PFSK-1 (cell line): ENCODE measurements at regions not wholly inside any gene's neighbourhood (a gene's known extent, or its start where the extent isn't known, plus 50 kb on each side); places are given as distances from the start of the nearest gene placed in this dataset.

Experiments
- FOXP2 ChIP-seq: optimal IDR thresholded peaks from 2 replicates; pipeline ENCODE3; 2011; ENCODE audit warnings: borderline replicate concordance, control low read depth, inconsistent platforms; ENCODE audit not compliant: insufficient read depth; ENCODE audit errors: extremely low read length, extremely low read depth
- POLR2AphosphoS5 ChIP-seq: IDR thresholded peaks from 2 replicates; pipeline ENCODE4 v1.6.1; 2012; ENCODE audit warnings: low read depth, mild to moderate bottlenecking, control low read depth, low read length, moderate library complexity
- REST ChIP-seq, 2 experiments: IDR thresholded peaks; 2 replicates each; pipeline versions ENCODE4 v1.6.1 to v1.8.0; 2011 to 2012; ENCODE audit warnings: low read depth in 2 of 2, low read length in 2 of 2, control low read depth in 1 of 2, inconsistent platforms in 1 of 2, mild to moderate bottlenecking in 1 of 2, moderate library complexity in 1 of 2; ENCODE audit not compliant: insufficient read depth in 1 of 2
- SIN3A ChIP-seq: IDR thresholded peaks from 2 replicates; pipeline ENCODE4 v1.6.1; 2012; ENCODE audit warnings: mild to moderate bottlenecking, low read length, moderate library complexity, borderline replicate concordance; ENCODE audit not compliant: insufficient read depth
- TAF1 ChIP-seq: IDR thresholded peaks from 2 replicates; pipeline ENCODE4 v1.6.1; 2012; ENCODE audit warnings: low read length, control low read depth, borderline replicate concordance; ENCODE audit not compliant: insufficient read depth

- TF ChIP-seq SIN3A: no peak
- no peak for TF ChIP-seq TAF1
These were observed 250.1 kb upstream of the LUZP2 start for GRCh38 chr11:24246715-24247114.

DNA sequence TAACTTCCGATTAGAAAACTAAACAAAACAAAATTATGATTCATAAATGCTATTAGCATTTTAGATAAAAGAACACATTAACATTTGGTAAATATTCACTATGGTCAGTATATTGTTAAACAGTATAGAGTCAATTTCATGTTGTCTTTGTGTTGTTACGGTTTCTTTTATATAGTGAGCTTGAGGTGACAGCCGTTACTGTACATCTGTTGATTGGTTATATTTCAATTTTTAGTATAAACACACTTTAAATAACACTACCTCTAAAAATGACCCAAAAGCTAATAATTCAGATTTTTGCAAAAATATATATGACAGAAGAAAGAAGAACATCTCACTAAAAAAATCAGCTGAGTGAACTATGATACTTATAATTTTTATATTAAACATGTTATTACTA is 249.0 kb upstream of the LUZP2 start:
- TF ChIP-seq SIN3A (no peak), REST (IDR thresholded peaks at IDR 0.05; ENCODE audit: insufficient read depth in 1 of 2, low read depth in 2 of 2, low read length in 2 of 2) (no peak), POLR2AphosphoS5 (no peak), FOXP2 (no peak), TAF1 (no peak)

DNA sequence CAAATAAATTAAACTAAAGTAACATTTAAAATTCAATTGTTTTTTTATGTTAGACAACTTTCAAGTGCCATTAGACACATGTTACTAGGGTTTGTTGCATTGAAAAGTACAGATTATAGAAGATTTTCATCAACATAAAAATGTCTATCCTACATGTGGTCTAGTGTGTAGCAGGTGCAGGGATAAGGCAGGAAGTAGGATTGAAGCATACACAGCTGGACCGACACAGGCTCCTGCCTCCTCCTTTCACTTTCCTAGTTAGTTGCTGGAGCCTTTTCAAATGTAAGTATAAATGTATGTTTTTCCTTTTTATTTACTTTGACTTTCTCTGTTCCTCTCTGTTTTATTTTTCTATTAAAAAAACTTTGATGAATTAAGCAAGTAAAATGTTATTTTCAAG is 246.9 kb upstream of the LUZP2 start:
- TF ChIP-seq POLR2AphosphoS5 (no peak), FOXP2 (no peak), TAF1 (no peak), REST (IDR thresholded peaks at IDR 0.05; ENCODE audit: insufficient read depth in 1 of 2, low read depth in 2 of 2, low read length in 2 of 2) (no peak), SIN3A (no peak)

GRCh38 chr11:24253237-24253760 is 243.6 kb upstream of the LUZP2 start:
- no peak for TF ChIP-seq POLR2AphosphoS5
- no peak for TF ChIP-seq SIN3A
- TF ChIP-seq REST (IDR thresholded peaks at IDR 0.05; ENCODE audit: insufficient read depth in 1 of 2, low read depth in 2 of 2, low read length in 2 of 2): no peak
- no peak for TF ChIP-seq TAF1
- TF ChIP-seq FOXP2: no peak

DNA sequence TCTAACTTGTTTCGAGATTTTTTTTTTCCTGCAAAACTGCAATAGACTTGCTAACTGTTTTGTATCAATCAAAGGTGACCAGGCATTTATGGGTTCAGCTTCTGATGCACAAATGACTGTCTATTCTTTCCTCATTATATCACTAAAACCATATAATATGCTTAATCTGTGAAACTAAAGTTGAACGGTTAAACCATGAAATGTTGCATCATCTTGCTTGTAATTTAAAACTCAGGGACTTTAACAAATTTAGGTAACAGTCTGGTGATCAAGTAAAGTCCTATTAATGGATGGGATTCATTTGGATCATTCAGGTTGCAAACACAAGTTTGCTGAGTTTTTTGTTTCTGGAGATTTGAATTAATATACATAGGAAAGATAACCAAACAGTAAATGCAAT is 232.0 kb upstream of the LUZP2 start:
- TF ChIP-seq REST (IDR thresholded peaks at IDR 0.05; ENCODE audit: insufficient read depth in 1 of 2, low read depth in 2 of 2, low read length in 2 of 2) (no peak), FOXP2 (no peak), TAF1 (no peak), SIN3A (no peak), POLR2AphosphoS5 (no peak)
